GM20000 (cell line): ENCODE measurements at regions not wholly inside any gene's neighbourhood (a gene's known extent, or its start where the extent isn't known, plus 50 kb on each side); places are given as distances from the start of the nearest gene placed in this dataset.

Experiments used
- DNase-seq: peaks from one replicate; pipeline ENCODE4 v3.0.0; 2012; ENCODE audit warnings: low spot score
- TF ChIP-seq, protein P1 (sequence below): IDR thresholded peaks from 2 replicates; pipeline ENCODE4 v1.5.1; 2012; ENCODE audit warnings: mild to moderate bottlenecking, control low read depth; ENCODE audit errors: extremely low read depth, missing control alignments

DNA sequence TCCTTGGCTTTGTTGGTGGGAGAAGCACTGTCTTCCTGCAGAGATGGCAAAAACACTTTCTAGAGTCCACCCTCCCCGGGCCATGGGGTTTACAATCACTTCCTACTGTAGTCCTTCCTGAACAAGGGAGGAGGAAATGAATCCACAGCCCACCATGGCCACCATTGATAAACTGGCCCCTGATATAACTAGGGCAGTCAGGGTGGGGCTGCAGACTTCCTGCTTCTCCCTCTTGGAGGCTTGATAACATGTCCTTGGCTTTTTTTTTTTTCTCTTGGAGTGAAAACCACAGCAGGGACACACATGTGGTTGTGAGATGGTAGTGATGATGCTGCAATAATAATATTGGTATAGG, 437.8 kb downstream of the ZNF521 start:
- no peak for DNase-seq
- TF ChIP-seq, protein P1, sequence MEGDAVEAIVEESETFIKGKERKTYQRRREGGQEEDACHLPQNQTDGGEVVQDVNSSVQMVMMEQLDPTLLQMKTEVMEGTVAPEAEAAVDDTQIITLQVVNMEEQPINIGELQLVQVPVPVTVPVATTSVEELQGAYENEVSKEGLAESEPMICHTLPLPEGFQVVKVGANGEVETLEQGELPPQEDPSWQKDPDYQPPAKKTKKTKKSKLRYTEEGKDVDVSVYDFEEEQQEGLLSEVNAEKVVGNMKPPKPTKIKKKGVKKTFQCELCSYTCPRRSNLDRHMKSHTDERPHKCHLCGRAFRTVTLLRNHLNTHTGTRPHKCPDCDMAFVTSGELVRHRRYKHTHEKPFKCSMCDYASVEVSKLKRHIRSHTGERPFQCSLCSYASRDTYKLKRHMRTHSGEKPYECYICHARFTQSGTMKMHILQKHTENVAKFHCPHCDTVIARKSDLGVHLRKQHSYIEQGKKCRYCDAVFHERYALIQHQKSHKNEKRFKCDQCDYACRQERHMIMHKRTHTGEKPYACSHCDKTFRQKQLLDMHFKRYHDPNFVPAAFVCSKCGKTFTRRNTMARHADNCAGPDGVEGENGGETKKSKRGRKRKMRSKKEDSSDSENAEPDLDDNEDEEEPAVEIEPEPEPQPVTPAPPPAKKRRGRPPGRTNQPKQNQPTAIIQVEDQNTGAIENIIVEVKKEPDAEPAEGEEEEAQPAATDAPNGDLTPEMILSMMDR: no peak

DNA sequence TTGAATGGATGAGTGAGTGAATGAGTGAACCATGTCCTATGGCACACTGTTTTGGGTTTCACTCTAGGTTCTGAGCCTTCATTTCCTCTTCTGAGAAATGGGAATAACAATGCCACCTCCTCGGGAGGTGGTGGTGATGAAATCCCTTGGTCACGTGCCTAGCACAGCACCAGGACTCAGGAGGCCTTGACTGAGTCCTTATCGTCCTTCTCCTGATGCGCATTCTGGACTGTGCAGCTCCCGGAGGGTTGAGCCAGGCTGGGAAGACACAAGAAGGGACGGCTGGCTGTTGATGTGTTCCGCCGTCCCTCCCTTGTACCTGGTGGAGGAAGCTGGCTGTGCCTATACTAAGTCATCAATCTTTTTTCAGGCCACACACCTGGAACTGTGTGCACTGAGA, 437.3 kb downstream of the ZNF521 start:
- no peak for DNase-seq
- TF ChIP-seq, protein P1: no peak

DNA sequence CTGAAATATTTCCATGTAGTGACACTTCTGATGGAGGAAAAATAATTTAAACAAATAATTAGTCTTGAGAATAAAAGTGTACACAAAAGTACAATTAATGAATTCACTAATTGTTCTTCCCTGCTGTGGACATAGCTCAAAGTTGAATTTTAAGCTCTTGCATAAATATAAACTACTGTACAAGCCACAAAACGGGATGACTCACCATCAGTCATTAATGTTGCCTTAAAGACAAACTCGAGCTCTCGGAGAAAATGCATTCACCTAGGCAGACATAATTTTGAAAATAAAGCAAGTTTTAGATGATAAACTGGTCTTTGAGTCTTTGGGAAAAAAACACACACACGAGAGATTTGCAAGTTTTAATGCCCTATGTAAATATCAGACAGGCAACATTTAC, 436.4 kb downstream of the ZNF521 start:
- TF ChIP-seq, protein P1: no peak
- no peak for DNase-seq

DNA sequence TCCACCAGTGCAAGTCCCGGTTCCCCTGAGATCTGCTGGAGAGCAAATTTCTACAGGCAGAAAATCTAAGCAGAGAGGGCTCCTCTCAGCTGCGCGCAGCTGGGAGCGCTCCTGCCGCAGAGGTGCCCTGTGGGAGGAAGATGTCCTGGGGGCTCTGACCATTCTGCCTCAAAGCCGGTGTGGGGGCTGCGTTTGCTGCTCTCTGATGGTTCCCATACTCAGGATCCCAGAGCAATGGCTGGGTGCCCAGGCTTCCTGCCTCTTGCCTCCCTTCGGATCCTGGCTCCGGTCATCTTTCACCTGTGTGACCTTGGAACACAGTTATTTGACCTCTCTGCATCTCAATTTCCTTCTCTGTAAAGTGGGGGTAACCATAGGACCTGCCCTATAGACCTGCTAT, 434.2 kb downstream of the ZNF521 start:
- no peak for DNase-seq
- TF ChIP-seq, protein P1: no peak

DNA sequence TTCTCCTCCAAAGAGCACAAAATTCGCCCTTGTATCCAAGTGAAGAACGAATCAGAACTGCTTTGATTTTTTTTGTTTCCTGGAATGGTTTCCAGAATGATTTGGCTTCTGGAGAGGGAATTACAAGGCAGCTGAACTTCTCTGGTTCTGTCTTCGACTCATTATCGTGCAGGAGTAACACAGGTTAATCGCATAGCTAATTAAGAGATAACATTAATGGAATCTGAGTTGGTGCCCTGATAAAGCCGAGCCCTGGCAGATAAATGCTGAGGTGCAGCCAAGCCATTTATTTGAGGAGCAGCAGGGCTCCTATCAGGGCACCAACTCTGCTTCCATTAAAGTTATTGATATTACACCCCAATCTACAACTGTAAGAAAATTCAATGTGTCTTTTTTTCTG, 433.7 kb downstream of the ZNF521 start:
- DNase-seq: no peak

DNA sequence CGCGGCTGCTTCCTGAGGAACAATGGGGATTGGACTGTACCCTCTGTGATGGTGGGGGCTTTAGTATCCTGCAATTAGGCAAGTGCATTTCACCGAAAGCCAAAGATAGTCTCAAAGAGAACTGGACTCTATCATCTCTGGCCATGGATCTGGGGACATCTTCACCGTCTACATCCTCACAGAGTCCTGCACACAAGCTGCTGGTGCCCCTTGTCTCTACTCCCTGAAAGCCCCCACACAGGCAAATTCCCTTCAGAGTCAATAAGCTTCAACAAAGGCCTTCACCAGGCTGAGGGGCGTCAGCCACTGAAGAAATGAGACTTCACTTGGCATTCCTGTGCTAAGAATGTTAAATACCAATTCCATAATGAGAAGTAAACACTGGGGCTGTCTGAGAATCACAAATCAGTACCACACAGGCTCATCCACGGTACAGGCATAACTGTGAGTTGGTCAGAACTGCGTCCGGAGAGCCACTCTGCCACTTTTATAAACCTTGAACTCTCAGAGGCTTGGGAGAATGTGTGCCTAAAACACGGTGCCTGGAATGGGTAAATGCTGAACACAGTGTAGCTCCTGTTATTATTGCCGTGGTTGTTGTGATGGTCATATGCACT, 432.7 kb downstream of the ZNF521 start:
- TF ChIP-seq, protein P1: no peak
- no peak for DNase-seq

More for the DNA sequence above, 433.7 kb downstream of the ZNF521 start:
- TF ChIP-seq, protein P1: no peak

DNA sequence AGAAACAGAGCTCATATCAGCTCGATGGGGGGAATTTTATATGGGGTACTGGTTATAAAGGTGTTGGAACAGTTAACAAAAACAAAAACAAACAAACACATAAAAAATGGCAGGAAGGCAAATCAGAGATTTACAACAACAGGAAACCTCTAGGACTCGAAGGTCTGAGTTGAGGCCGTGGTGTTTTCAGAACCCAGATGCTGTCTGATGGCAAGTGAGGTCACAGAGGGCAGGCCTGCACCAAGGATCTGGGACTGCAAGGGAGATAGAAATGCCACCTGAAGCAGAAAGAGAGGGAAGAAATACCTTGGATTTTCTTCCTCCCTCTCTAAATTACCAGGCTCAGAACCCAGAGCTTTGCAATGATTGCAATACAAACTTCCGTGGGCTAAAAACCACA, 429.5 kb downstream of the ZNF521 start:
- TF ChIP-seq, protein P1: no peak
- no peak for DNase-seq
